T-helper 22 cell (primary cell): ENCODE measurements at regions not wholly inside any gene's neighbourhood (a gene's known extent, or its start where the extent isn't known, plus 50 kb on each side); places are given as distances from the start of the nearest gene placed in this dataset.

Experiments
- DNase-seq: peaks from one replicate; pipeline ENCODE4 v3.0.0-alpha.2; 2020; ENCODE audit warnings: low read depth

DNA sequence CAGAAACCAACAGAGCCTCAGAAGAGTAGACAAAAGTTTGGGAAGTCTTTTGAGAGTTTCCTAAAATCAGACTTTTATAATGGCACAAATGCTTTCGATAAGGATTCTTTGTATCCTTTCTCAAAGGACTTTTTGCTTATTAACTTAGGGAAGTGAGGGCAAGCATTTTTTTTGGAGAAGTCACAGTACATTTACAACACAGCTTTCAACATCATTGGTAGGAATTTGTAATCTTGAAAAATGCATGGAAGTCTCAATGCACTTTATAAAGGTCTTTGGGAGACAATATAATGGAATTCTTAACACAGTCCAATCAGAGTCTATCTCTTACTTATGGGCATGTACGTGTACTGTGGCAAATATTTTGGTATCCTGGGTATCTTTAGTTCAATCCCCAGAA, 325.8 kb upstream of the NR5A2 start:
- no peak for DNase-seq

- no peak for DNase-seq
Observed at GRCh38 chr1:199704231-199704630, 323.3 kb upstream of the NR5A2 start.

GRCh38 chr1:199705825-199706224, 321.7 kb upstream of the NR5A2 start:
- DNase-seq = no peak

DNA sequence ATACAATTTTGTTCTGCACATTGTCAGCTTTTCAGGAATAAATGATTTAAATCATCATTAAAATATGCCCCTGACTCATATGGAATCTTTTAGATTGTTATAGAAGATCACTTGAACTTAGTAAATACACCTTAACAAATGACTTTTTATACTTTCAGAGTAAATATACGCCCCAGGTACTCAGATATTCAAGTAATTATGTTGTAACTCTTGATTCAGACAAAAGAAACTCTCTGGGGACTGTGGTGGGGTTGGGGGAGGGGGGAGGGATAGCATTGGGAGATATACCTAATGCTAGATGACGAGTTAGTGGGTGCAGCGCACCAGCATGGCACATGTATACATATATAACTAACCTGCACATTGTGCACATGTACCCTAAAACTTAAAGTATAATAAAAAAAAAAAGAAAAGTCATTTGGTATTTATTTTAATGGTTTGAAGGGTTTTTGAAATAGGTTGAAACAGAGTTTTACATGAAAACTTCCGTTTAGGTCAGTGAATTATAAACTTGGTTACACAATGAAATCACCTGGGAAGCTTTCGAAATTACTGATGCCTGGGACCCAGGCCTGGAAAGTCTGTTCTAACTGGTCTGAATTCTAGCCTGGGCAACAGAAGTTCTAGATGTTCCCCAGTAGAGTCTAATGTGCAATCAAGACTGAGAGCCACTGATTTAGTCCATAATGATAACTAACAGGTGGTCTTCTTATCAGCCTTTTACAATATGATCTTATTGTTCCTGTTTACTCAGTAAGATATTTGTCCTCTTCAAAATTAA, 320.5 kb upstream of the NR5A2 start:
- no peak for DNase-seq

DNA sequence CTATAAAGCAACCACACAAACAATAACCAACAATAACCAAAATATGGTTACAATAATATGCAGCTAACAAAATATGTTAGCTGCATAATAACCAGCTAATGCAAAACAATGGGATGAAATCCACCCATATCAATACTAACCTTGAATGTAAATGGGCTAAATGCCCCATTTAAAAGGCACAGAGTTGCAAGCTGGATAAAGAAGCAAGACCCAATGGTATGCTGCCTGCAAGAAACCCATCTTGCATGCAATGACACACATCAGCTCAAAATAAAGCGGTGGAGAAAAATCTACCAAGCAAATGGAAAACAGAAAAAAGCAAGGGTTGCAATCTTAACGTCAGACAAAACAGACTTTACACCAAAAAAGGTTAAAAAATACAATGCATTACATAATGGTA, 316.5 kb upstream of the NR5A2 start:
- DNase-seq = no peak

DNA sequence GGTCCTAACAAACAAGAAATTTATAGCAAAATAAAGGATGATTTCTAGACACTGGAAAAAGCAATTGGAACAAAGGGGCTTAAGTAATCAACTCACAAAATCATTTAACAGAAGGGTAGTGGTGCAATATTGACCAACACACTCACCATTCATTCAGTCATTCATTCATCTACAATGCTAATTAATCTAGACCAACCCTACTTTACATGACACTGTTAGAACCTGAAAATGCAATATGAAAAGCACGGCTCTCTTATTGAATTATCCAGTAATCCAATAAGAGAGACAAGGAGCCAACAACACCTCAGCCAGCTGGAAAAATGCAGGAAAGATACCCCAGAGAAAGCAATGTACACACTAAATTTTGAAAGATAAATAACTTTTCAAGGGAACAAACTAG, 310.8 kb upstream of the NR5A2 start:
- DNase-seq = no peak

DNA sequence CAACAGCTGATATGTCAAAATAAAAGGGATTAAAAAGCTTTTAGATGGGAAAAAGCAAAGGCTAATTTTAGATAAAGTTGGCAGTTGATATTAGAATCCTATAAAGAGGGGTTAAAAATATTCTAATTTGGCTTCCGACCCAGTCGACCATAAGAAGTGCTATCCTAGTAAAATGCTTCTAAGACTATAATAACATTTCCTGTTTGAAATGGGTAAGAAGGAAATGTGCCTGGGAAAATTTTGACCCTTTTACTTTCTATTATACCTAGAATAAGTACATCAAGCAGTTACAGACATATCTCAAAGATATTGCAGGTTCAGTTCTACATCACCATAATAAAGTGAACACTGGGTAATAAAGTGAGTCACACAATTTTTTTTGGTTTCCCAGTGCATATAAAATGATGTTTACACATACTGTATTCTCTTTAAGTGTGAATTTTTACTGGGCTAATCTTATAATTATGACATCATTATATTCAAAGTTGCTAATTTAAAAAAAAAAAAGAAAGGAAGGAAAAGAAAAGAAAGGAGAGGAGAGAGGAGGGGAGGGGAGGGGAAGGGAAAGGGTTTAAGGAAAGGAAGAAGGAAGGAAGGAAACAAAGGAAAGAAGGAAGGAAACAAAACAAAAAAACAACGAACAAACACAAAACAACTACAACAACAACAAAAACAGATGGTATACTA, 308.2 kb upstream of the NR5A2 start:
- DNase-seq = no peak

- DNase-seq = no peak
Observed at GRCh38 chr1:199720496-199720895, 307.0 kb upstream of the NR5A2 start.

DNA sequence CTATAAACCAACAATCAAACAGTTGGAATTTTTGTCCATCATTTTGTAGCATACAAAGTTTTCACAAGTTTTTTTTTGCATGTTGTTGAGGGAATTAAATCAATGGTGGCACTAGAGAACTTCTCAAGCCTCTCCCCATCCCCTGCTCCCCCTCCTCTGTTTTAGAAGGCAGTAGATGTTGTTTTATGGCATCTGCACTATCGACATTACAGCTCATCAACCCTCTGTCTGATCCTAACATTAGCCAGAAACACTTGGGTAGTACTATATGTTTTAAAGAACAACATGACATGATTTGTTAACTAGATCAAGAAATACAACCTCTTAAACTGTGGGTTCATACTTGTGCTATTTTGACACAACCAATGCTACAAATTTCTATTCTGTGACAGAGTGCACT, 306.5 kb upstream of the NR5A2 start:
- no peak for DNase-seq

GRCh38 chr1:199723250-199723956, 304.1 kb upstream of the NR5A2 start:
- no peak for DNase-seq

- DNase-seq = no peak
Observed at GRCh38 chr1:199724049-199724448, 303.5 kb upstream of the NR5A2 start.

- DNase-seq = no peak
Observed at GRCh38 chr1:199725002-199725565, 302.4 kb upstream of the NR5A2 start.

DNA sequence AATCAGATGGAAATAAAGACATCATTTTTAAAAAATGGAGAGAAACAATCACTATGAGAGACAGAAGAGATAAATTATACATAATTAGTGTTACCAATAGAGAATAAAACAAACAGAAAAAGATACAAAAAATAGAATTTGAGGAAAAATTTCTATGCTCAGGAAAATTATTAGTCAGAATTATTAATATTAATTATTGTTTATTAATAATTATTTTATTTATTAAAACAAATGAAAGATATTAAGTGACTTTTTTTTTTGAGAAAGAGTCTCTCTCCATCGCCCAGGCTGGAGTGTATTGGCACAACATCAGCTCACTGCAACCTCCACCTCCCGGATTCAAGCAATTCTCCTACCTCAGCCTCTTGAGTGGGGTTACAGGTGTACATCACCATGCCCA, 299.8 kb upstream of the NR5A2 start:
- no peak for DNase-seq

DNA sequence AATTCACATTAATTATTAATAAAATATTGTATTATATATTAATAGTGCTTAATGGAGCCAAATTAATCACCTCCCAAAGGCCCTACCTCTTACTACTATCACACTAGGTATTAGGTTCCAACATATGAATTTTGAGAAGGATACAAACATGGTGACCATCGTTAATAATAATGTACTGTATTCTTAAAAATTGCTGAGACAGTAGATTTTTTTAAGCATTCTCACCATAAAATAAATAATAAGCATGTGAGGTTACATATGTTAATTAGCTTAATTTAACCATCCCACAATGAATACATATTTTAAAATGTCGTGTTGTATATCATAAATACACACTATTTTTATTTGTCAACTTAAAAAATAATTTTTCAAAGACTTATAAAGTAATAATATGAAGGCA, 299.2 kb upstream of the NR5A2 start:
- DNase-seq = no peak

DNA sequence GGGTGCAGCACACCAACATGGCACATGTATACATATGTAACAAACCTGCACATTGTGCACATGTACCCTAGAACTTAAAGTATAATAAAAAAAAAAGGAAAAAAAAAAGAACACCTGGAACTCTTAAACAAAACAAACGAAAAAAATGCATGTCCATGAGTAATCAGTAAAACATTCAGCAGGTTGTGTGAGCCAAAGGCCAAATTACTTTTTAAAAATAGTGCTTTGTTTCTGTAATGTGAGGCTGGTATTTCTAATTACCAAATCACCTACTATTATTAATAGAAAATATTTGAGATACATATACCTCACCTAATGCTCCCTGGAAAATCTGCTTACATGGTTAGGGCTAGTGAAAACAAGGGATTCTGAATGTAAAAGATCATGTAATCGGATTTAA, 294.4 kb upstream of the NR5A2 start:
- no peak for DNase-seq

GRCh38 chr1:199734186-199734585, 293.3 kb upstream of the NR5A2 start:
- no peak for DNase-seq

- DNase-seq = no peak
Observed at GRCh38 chr1:199735660-199736059, 291.9 kb upstream of the NR5A2 start.

GRCh38 chr1:199736646-199737045, 290.9 kb upstream of the NR5A2 start:
- no peak for DNase-seq

GRCh38 chr1:199741586-199741985, 285.9 kb upstream of the NR5A2 start:
- no peak for DNase-seq

GRCh38 chr1:199742547-199742946, 285.0 kb upstream of the NR5A2 start:
- DNase-seq = no peak

DNA sequence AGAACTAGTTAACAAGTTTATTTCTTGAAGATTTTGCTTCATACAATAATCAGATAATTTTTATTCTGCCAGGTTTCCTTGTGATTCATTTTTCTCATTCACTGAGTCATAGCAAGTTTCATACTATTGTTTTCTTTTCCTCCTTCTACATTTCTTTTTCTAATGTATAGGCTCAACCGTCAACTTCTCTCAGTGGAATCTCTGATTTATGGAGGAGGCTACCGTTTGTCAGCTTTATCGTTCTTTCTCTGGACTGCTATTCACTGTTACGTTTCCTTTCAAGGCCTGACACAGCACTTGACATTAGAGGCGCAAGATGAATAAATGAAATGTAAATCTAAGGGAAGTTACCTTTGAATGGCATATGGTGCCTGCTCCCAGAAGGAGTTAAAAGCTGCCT, 284.3 kb upstream of the NR5A2 start:
- no peak for DNase-seq

DNA sequence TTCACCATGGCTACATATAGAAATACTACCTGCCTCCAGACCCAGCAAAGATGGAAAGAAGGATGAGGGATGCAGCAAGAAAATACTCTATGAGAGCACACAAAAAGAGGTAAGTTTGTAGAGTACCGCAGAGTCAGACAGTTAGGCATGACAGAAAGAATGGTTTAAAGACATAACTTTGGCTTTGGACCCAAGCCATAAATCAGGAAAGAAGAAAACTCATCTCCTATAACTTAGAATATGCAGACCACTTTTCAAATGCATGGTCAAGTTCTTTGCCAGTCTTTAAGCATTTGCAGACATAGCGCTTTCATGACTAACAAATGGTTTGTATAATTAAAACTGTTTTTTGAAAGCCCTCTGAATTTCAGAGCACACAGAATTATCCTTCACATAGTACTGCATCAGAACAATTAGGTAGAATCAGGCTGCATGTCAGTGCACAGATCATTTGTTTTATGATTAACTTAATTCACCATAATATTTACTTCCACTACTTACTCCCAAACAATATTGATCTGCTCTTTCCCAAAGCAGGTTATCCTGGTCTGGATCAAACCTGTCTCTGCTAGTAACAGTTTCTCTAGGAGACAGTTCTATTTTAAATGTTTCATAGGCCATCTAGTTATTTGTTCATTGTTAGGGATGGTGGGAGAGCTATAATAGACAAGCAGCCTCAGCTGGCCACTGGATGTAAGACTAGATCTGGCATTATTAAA, 280.7 kb upstream of the NR5A2 start:
- DNase-seq = no peak
